ENCODE measurements at regions not wholly inside any gene's neighbourhood (a gene's known extent, or its start where the extent isn't known, plus 50 kb on each side); places are given as distances from the start of the nearest gene placed in this dataset.

- TF ChIP-seq Cebpa-rat (IDR thresholded peaks at IDR 0.05) = no peak
- Histone ChIP-seq H4K20me1 (no peaks in the 10 kb centered on the region), H3K36me3 (no peaks in the 10 kb centered on the region), H3K9ac (no peak overlapping the region), H3K4me3 (no peak overlapping the region), H3K9me3 (no peaks in the 10 kb centered on the region), H3K27ac (no peak overlapping the region), H3K4me1 (no peaks in the 10 kb centered on the region), H3K4me2 (no peak overlapping the region), H3K27me3 (no peaks in the 10 kb centered on the region)
These were observed 332.3 kb downstream of the BRINP1 start for GRCh38 chr9:119036969-119037368.

DNA sequence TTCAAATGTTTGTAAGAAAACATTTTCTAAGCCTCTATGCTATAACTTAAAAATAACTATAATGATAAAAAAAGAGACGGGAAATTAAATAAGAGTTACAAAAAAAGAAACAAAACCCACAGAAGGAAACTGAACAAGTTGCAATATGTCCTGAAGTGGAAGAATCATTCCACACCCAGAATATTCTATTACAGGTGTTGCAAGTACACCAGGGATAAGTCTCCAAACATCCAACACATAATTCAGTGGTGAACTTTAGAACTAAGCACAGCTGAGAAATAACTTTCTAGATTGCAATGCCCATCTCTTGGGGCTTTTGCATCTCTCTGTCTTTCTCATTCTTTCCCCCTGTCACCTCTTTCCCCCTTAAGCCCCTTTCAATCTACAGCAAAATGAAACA, 325.2 kb downstream of the BRINP1 start:
- H3K9ac ChIP-seq = no peak overlapping the region
- H3K4me1 ChIP-seq = no peaks in the 10 kb centered on the region
- H4K20me1 ChIP-seq = no peaks in the 10 kb centered on the region
- H3K27ac ChIP-seq = no peak overlapping the region
- H3K9me3 ChIP-seq = no peaks in the 10 kb centered on the region
- H3K27me3 ChIP-seq = no peaks in the 10 kb centered on the region
- H3K36me3 ChIP-seq = no peaks in the 10 kb centered on the region
- no peak overlapping the region for H3K4me2 ChIP-seq
- no peak overlapping the region for H3K4me3 ChIP-seq
- no peak for TF ChIP-seq Cebpa-rat (IDR thresholded peaks at IDR 0.05)

GRCh38 chr9:119044806-119045205, 324.4 kb downstream of the BRINP1 start:
- no peaks in the 10 kb centered on the region for H3K36me3 ChIP-seq
- H3K27ac ChIP-seq = no peak overlapping the region
- H3K4me1 ChIP-seq = no peaks in the 10 kb centered on the region
- H4K20me1 ChIP-seq = no peaks in the 10 kb centered on the region
- no peaks in the 10 kb centered on the region for H3K9me3 ChIP-seq
- no peak for TF ChIP-seq Cebpa-rat (IDR thresholded peaks at IDR 0.05)
- no peak overlapping the region for H3K9ac ChIP-seq
- H3K4me2 ChIP-seq = no peak overlapping the region
- no peaks in the 10 kb centered on the region for H3K27me3 ChIP-seq
- no peak overlapping the region for H3K4me3 ChIP-seq

- Histone ChIP-seq H3K9me3 (no peaks in the 10 kb centered on the region), H3K36me3 (no peaks in the 10 kb centered on the region), H3K4me2 (no peak overlapping the region), H3K27me3 (no peaks in the 10 kb centered on the region), H3K4me1 (no peaks in the 10 kb centered on the region), H3K9ac (no peak overlapping the region), H3K4me3 (no peak overlapping the region), H4K20me1 (no peaks in the 10 kb centered on the region), H3K27ac (no peak overlapping the region)
- no peak for TF ChIP-seq Cebpa-rat (IDR thresholded peaks at IDR 0.05)
These were observed 321.5 kb downstream of the BRINP1 start for GRCh38 chr9:119047513-119048307.

- Histone ChIP-seq H3K27me3 (no peaks in the 10 kb centered on the region), H3K4me2 (no peak overlapping the region), H3K4me3 (no peak overlapping the region), H3K36me3 (no peaks in the 10 kb centered on the region), H3K9me3 (no peaks in the 10 kb centered on the region), H3K9ac (no peak overlapping the region), H3K27ac (no peak overlapping the region), H3K4me1 (no peaks in the 10 kb centered on the region), H4K20me1 (no peaks in the 10 kb centered on the region)
- no peak for TF ChIP-seq Cebpa-rat (IDR thresholded peaks at IDR 0.05)
These were observed 319.0 kb downstream of the BRINP1 start for GRCh38 chr9:119050281-119050680.

- Histone ChIP-seq H3K27me3 (no peaks in the 10 kb centered on the region), H3K9ac (no peak overlapping the region), H3K4me2 (no peak overlapping the region), H3K4me1 (0 out of 2 replicates have a peak, but pooled peaks cover 4% of the 10 kb centered on the region), H3K36me3 (no peaks in the 10 kb centered on the region), H4K20me1 (no peaks in the 10 kb centered on the region), H3K4me3 (no peak overlapping the region), H3K9me3 (no peaks in the 10 kb centered on the region), H3K27ac (no peak overlapping the region)
- TF ChIP-seq Cebpa-rat (IDR thresholded peaks at IDR 0.05) = no peak
These were observed 316.8 kb downstream of the BRINP1 start for GRCh38 chr9:119052339-119053030.

- H4K20me1 ChIP-seq = no peaks in the 10 kb centered on the region
- no peaks in the 10 kb centered on the region for H3K9me3 ChIP-seq
- no peaks in the 10 kb centered on the region for H3K27me3 ChIP-seq
- no peak overlapping the region for H3K9ac ChIP-seq
- no peak overlapping the region for H3K4me3 ChIP-seq
- no peak overlapping the region for H3K4me2 ChIP-seq
- H3K27ac ChIP-seq = no peak overlapping the region
- no peaks in the 10 kb centered on the region for H3K36me3 ChIP-seq
- no peak for TF ChIP-seq Cebpa-rat (IDR thresholded peaks at IDR 0.05)
- 0 out of 2 replicates have a peak, but pooled peaks cover 4% of the 10 kb centered on the region for H3K4me1 ChIP-seq
These were observed 316.2 kb downstream of the BRINP1 start for GRCh38 chr9:119053070-119053469.

GRCh38 chr9:119060629-119061385, 308.4 kb downstream of the BRINP1 start:
- Histone ChIP-seq H3K9me3 (no peaks in the 10 kb centered on the region), H4K20me1 (no peaks in the 10 kb centered on the region), H3K4me1 (0 out of 2 replicates have a peak, but pooled peaks cover 4% of the 10 kb centered on the region), H3K4me2 (no peak overlapping the region), H3K36me3 (no peaks in the 10 kb centered on the region), H3K27ac (no peak overlapping the region), H3K27me3 (no peaks in the 10 kb centered on the region), H3K9ac (no peak overlapping the region), H3K4me3 (no peak overlapping the region)
- TF ChIP-seq Cebpa-rat (IDR thresholded peaks at IDR 0.05) = no peak

- H3K4me3 ChIP-seq = no peak overlapping the region
- H3K27ac ChIP-seq = no peak overlapping the region
- TF ChIP-seq Cebpa-rat (IDR thresholded peaks at IDR 0.05) = no peak
- H3K9ac ChIP-seq = no peak overlapping the region
- H4K20me1 ChIP-seq = no peaks in the 10 kb centered on the region
- no peaks in the 10 kb centered on the region for H3K36me3 ChIP-seq
- H3K9me3 ChIP-seq = no peaks in the 10 kb centered on the region
- no peaks in the 10 kb centered on the region for H3K27me3 ChIP-seq
- no peak overlapping the region for H3K4me2 ChIP-seq
- H3K4me1 ChIP-seq = peaks cover 6% of the 10 kb centered on the region
These were observed 297.6 kb downstream of the BRINP1 start for GRCh38 chr9:119071636-119072035.

DNA sequence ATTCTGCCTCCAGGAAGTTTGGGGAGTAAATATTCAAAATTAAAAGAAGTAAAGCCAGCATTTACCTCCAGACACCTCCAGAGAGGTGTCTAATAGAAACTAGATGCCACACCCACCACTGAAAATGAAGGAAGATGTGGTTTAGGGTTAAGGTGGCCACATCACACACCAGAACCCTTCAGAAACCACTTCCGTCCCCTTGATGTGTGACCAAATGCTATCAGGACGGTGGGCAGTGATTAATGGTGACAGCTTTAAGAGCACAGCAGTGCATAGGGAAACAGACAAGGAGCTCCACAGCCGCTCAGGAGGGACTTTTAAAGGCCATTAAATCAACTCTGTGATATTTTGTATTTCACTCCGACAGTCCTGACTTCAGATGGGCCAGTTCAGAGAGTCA, 295.2 kb downstream of the BRINP1 start:
- Histone ChIP-seq H3K9ac (no peak overlapping the region), H3K27ac (no peak overlapping the region), H3K4me1 (peaks cover 6% of the 10 kb centered on the region), H3K27me3 (no peaks in the 10 kb centered on the region), H3K36me3 (no peaks in the 10 kb centered on the region), H3K4me3 (no peak overlapping the region), H4K20me1 (no peaks in the 10 kb centered on the region), H3K4me2 (peak overlapping the region; percentile 20), H3K9me3 (no peaks in the 10 kb centered on the region)
- TF ChIP-seq Cebpa-rat (IDR thresholded peaks at IDR 0.05) = no peak
